HUDEP-2 (cell line): ENCODE measurements at regions not wholly inside any gene's neighbourhood (a gene's known extent, or its start where the extent isn't known, plus 50 kb on each side); places are given as distances from the start of the nearest gene placed in this dataset.
"Not testable (repeated sequence)": the region's sequence is repeated elsewhere in the genome, so short reads cannot be mapped to it uniquely, and the experiment has no call there.

Source experiments
- DNase-seq, 76 experiments: peaks; one replicate each; lab custom pipeline; 2025; ENCODE audit not compliant: unreplicated experiment in 76 of 76; lab: John Stamatoyannopoulos, UW

- DNase-seq: no peak
Measured at GRCh38 chr4:107470173-107470572, 249.9 kb downstream of the PAPSS1 start.

GRCh38 chr4:107468812-107469211 lies 251.2 kb downstream of the PAPSS1 start:
- no peak for DNase-seq

- no peak for DNase-seq
Measured at GRCh38 chr4:107468156-107468555, 251.9 kb downstream of the PAPSS1 start.

- no peak for DNase-seq
Measured at GRCh38 chr4:107467461-107467860, 252.6 kb downstream of the PAPSS1 start.

GRCh38 chr4:107458194-107458593 lies 261.8 kb downstream of the PAPSS1 start:
- DNase-seq: no peak

GRCh38 chr4:107453987-107454386 lies 266.0 kb downstream of the PAPSS1 start:
- no peak for DNase-seq

GRCh38 chr4:107452717-107453630 lies 267.1 kb downstream of the PAPSS1 start:
- no peak for DNase-seq

- no peak for DNase-seq
Measured at GRCh38 chr4:107449611-107450369, 270.2 kb downstream of the PAPSS1 start.

GRCh38 chr4:107442538-107443111 lies 277.4 kb downstream of the PAPSS1 start:
- no peak for DNase-seq

GRCh38 chr4:107439401-107439800 lies 280.6 kb downstream of the PAPSS1 start:
- DNase-seq: no peak

- not testable (repeated sequence) for DNase-seq
Measured at GRCh38 chr4:107436471-107436870, 283.6 kb downstream of the PAPSS1 start.

GRCh38 chr4:107432451-107432850 lies 287.6 kb downstream of the PAPSS1 start:
- DNase-seq: no peak

- DNase-seq: no peak
Measured at GRCh38 chr4:107423677-107424405, 296.2 kb downstream of the PAPSS1 start.

- not testable (repeated sequence) for DNase-seq
Measured at GRCh38 chr4:107419536-107419935, 300.5 kb downstream of the PAPSS1 start.

GRCh38 chr4:107419052-107419451 lies 301.0 kb downstream of the PAPSS1 start:
- no peak for DNase-seq

- DNase-seq: not testable (repeated sequence)
Measured at GRCh38 chr4:107415490-107415889, 304.5 kb downstream of the PAPSS1 start.

GRCh38 chr4:107409872-107410271 lies 310.2 kb downstream of the PAPSS1 start:
- DNase-seq: not testable (repeated sequence)

GRCh38 chr4:107408968-107409367 lies 311.1 kb downstream of the PAPSS1 start:
- DNase-seq: no peak

- no peak for DNase-seq
Measured at GRCh38 chr4:107404591-107405300, 315.3 kb downstream of the PAPSS1 start.

- DNase-seq: no peak
Measured at GRCh38 chr4:107402291-107402690, 317.7 kb downstream of the PAPSS1 start.
